CD8-positive, alpha-beta memory T cell (primary cell): ENCODE measurements at regions not wholly inside any gene's neighbourhood (a gene's known extent, or its start where the extent isn't known, plus 50 kb on each side); places are given as distances from the start of the nearest gene placed in this dataset.

ENCODE experiments used
- CTCF ChIA-PET: fragments of 350-600 bp; sonication (Branson Sonifier 250); formaldehyde crosslinking; loops from one replicate; lab custom pipeline; 2021; ENCODE audit warnings: antibody characterized with exemption; lab: Charles Lee
- POLR2A ChIA-PET: fragments of 350-600 bp; sonication (Branson Sonifier 250); formaldehyde crosslinking; loops from one replicate; lab custom pipeline; 2021; ENCODE audit warnings: antibody characterized with exemption; lab: Charles Lee
- DNase-seq, 5 donors: peaks; one replicate each; pipeline versions ENCODE4 v3.0.0 to v3.0.0-alpha.2; 2020 to 2022; ENCODE audit warnings: mixed read lengths in 1 of 5
- H3K27ac ChIP-seq: one replicate; pipeline ENCODE4 v1.7.0; 2013; ENCODE audit warnings: low read depth, mild to moderate bottlenecking, low read length, moderate library complexity
- H3K27me3 ChIP-seq: 2 replicates; pipeline ENCODE4 v1.7.0; 2013; ENCODE audit warnings: low read length, mild to moderate bottlenecking; ENCODE audit not compliant: insufficient read depth, poor library complexity, severe bottlenecking
- H3K36me3 ChIP-seq: 2 replicates; pipeline ENCODE4 v1.7.0; 2013; ENCODE audit warnings: mild to moderate bottlenecking, low read length, moderate library complexity; ENCODE audit not compliant: insufficient read depth
- H3K4me1 ChIP-seq: 2 replicates; pipeline ENCODE4 v1.7.0; 2013; ENCODE audit warnings: mild to moderate bottlenecking, low read length, moderate library complexity; ENCODE audit not compliant: insufficient read depth
- H3K4me3 ChIP-seq: 2 replicates; pipeline ENCODE4 v1.7.0; 2013; ENCODE audit warnings: mild to moderate bottlenecking, low read length
- H3K9me3 ChIP-seq: 2 replicates; pipeline ENCODE4 v1.7.0; 2013; ENCODE audit warnings: mild to moderate bottlenecking, low read length
- H3K27ac Mint-ChIP-seq, 8 donors: one replicate each; pipeline ENCODE4 v1.8.0; 2020 to 2021; ENCODE audit warnings: mixed read lengths in 8 of 8, mild to moderate bottlenecking in 6 of 8, inconsistent platforms in 3 of 8, moderate library complexity in 3 of 8
- H3K27me3 Mint-ChIP-seq, 2 donors: one replicate each; pipeline ENCODE4 v1.8.0; 2020 to 2021; ENCODE audit warnings: mixed read lengths in 2 of 2, mild to moderate bottlenecking in 1 of 2, moderate library complexity in 1 of 2
- H3K36me3 Mint-ChIP-seq, 3 donors: one replicate each; pipeline ENCODE4 v1.8.0; 2020 to 2021; ENCODE audit warnings: mixed read lengths in 3 of 3, inconsistent platforms in 1 of 3, mild to moderate bottlenecking in 1 of 3
- H3K4me1 Mint-ChIP-seq, 3 donors: one replicate each; pipeline ENCODE4 v1.8.0; 2020 to 2021; ENCODE audit warnings: mixed read lengths in 3 of 3, inconsistent platforms in 1 of 3, mild to moderate bottlenecking in 1 of 3
- H3K4me3 Mint-ChIP-seq, 7 donors: one replicate each; pipeline ENCODE4 v1.8.0; 2020 to 2021; ENCODE audit warnings: mixed read lengths in 7 of 7, mild to moderate bottlenecking in 6 of 7, moderate library complexity in 4 of 7, inconsistent platforms in 2 of 7
- H3K9me3 Mint-ChIP-seq, 5 donors: one replicate each; pipeline ENCODE4 v1.8.0; 2020 to 2022; ENCODE audit warnings: mixed read lengths in 5 of 5, mild to moderate bottlenecking in 3 of 5, moderate library complexity in 2 of 5, inconsistent platforms in 1 of 5

DNA sequence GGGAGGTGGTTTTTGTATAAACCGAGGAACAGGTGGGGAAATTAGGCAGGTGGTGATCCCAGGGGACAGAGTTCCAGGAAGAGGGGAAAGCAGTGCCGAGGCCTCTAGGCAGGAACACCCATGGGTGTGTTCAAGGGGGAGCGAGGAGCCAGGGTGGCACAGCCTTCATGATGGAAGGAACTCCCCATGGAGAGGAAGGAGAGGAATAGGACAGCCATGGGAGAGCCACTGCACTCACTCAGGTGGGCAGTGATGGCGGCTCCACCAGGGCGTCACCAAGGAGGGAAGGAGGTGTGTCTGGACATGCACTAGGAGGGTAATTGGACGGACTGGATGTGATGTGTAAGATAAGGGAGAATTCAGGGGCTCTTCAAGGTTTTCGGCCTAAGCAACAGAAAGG, 98.2 kb downstream of the THBS2 start:
- no peak overlapping the region for H3K4me3 ChIP-seq
- no peaks in the 10 kb centered on the region for H3K36me3 ChIP-seq
- no peak overlapping the region for H3K27ac ChIP-seq
- ChIA-PET POLR2A (no interaction called here), CTCF (no interaction called here)
- no peaks in the 10 kb centered on the region for H3K36me3 Mint-ChIP-seq
- H3K27ac Mint-ChIP-seq = no peak overlapping the region
- no peaks in the 10 kb centered on the region for H3K4me1 Mint-ChIP-seq
- peaks cover 14 to 15% of the 10 kb centered on the region in 2 donors for H3K27me3 Mint-ChIP-seq
- no peaks in the 10 kb centered on the region for H3K27me3 ChIP-seq
- H3K9me3 ChIP-seq = no peaks in the 10 kb centered on the region
- H3K4me3 Mint-ChIP-seq = no peak overlapping the region
- peaks cover 0 to 7% (median 6%) of the 10 kb centered on the region in 5 donors for H3K9me3 Mint-ChIP-seq
- DNase-seq = no peak
- H3K4me1 ChIP-seq = no peaks in the 10 kb centered on the region

- Mint-ChIP-seq H3K4me3 (no peak overlapping the region), H3K27ac (no peak overlapping the region), H3K36me3 (no peaks in the 10 kb centered on the region), H3K4me1 (no peaks in the 10 kb centered on the region), H3K27me3 (peaks cover 14 to 15% of the 10 kb centered on the region in 2 donors), H3K9me3 (peaks cover 6 to 19% (median 12%) of the 10 kb centered on the region in 5 donors)
- Histone ChIP-seq H3K4me1 (no peaks in the 10 kb centered on the region), H3K9me3 (no peaks in the 10 kb centered on the region), H3K27ac (no peak overlapping the region), H3K27me3 (no peaks in the 10 kb centered on the region), H3K4me3 (no peak overlapping the region), H3K36me3 (no peaks in the 10 kb centered on the region)
- POLR2A ChIA-PET = no interaction called here
- DNase-seq = no peak
- CTCF ChIA-PET = no interaction called here
Measured at GRCh38 chr6:169153401-169153800, 100.2 kb downstream of the THBS2 start.

DNA sequence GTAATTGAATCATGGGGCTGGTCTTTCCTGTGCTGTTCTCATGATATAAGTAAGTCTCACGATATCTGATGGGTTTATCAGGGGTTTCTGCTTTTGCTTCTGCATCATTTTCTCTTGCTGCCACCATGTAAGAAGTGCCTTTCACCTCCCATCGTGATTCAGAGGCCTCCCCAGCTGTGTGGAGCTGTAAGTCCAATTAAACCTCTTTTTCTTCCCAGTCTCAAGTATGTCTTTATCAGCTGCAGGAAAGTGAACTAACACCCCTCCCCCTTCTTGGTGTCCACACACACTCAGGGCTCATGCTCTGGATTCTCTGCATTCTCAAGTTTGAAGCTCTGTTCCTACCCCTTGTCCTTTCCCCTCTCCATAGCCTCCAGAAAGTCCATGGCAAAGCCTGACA, 107.1 kb downstream of the THBS2 start:
- no peaks in the 10 kb centered on the region for H3K36me3 Mint-ChIP-seq
- peaks cover 6 to 19% (median 15%) of the 10 kb centered on the region in 5 donors for H3K9me3 Mint-ChIP-seq
- Histone ChIP-seq H3K4me1 (no peaks in the 10 kb centered on the region), H3K9me3 (no peaks in the 10 kb centered on the region), H3K4me3 (no peak overlapping the region), H3K36me3 (no peaks in the 10 kb centered on the region), H3K27ac (no peak overlapping the region), H3K27me3 (no peaks in the 10 kb centered on the region)
- H3K27ac Mint-ChIP-seq = peak overlapping the region in 1 of 8 donors; percentile 7
- no peak overlapping the region for H3K4me3 Mint-ChIP-seq
- H3K27me3 Mint-ChIP-seq = peaks cover 8 to 11% of the 10 kb centered on the region in 2 donors
- CTCF ChIA-PET = no interaction called here
- H3K4me1 Mint-ChIP-seq = peaks cover 0 to 6% (median 0%) of the 10 kb centered on the region in 3 donors
- POLR2A ChIA-PET = no interaction called here
- no peak for DNase-seq

DNA sequence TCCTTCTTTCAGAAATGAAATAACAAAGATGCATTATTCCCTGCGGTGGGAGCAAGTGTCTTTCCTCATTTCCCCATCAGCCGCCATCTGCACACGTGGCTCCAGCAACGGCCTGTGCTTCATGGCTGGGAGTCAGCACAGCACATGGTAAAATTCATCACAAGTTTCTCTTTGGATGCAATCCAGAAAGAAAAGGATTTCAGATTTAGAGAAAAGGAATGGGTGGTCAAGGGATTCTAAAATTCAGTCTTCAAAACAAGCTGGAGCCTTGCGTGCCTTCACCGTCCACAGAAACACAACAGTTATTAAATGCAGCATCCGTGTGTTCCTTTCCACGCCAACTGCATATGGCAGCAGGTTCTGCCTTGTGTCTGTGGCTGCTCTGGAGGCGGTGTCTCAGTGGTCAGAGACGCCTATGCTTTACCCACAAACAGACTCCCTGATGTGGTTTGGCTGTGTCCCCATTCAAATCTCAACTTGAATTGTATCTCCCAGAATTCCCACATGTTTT, 107.6 kb downstream of the THBS2 start:
- DNase-seq = no peak
- ChIA-PET CTCF (no interaction called here), POLR2A (no interaction called here)
- no peaks in the 10 kb centered on the region for H3K36me3 ChIP-seq
- H3K27ac ChIP-seq = no peak overlapping the region
- Mint-ChIP-seq H3K4me1 (peaks cover 0 to 6% (median 0%) of the 10 kb centered on the region in 3 donors), H3K4me3 (no peak overlapping the region), H3K27ac (no peak overlapping the region), H3K36me3 (no peaks in the 10 kb centered on the region), H3K27me3 (peaks cover 5 to 11% of the 10 kb centered on the region in 2 donors), H3K9me3 (peaks cover 6 to 16% (median 12%) of the 10 kb centered on the region in 5 donors)
- no peaks in the 10 kb centered on the region for H3K9me3 ChIP-seq
- no peak overlapping the region for H3K4me3 ChIP-seq
- H3K4me1 ChIP-seq = no peaks in the 10 kb centered on the region
- H3K27me3 ChIP-seq = no peaks in the 10 kb centered on the region

- no peak for DNase-seq
- H3K9me3 ChIP-seq = no peaks in the 10 kb centered on the region
- Mint-ChIP-seq H3K36me3 (no peaks in the 10 kb centered on the region), H3K27ac (no peak overlapping the region), H3K4me3 (no peak overlapping the region), H3K27me3 (peaks cover 5 to 11% of the 10 kb centered on the region in 2 donors), H3K9me3 (peaks cover 5 to 12% (median 11%) of the 10 kb centered on the region in 5 donors), H3K4me1 (peaks cover 0 to 6% (median 0%) of the 10 kb centered on the region in 3 donors)
- H3K36me3 ChIP-seq = no peaks in the 10 kb centered on the region
- CTCF ChIA-PET = no interaction called here
- H3K4me3 ChIP-seq = no peak overlapping the region
- no peaks in the 10 kb centered on the region for H3K27me3 ChIP-seq
- H3K4me1 ChIP-seq = no peaks in the 10 kb centered on the region
- POLR2A ChIA-PET = no interaction called here
- no peak overlapping the region for H3K27ac ChIP-seq
Measured at GRCh38 chr6:169145496-169145895, 108.2 kb downstream of the THBS2 start.

GRCh38 chr6:169144356-169144755, 109.3 kb downstream of the THBS2 start:
- Histone ChIP-seq H3K4me1 (no peaks in the 10 kb centered on the region), H3K36me3 (no peaks in the 10 kb centered on the region), H3K4me3 (no peak overlapping the region), H3K27ac (no peak overlapping the region), H3K9me3 (no peaks in the 10 kb centered on the region), H3K27me3 (no peaks in the 10 kb centered on the region)
- CTCF ChIA-PET = no interaction called here
- H3K4me3 Mint-ChIP-seq = no peak overlapping the region
- peaks cover 6 to 11% of the 10 kb centered on the region in 2 donors for H3K27me3 Mint-ChIP-seq
- POLR2A ChIA-PET = no interaction called here
- no peaks in the 10 kb centered on the region for H3K36me3 Mint-ChIP-seq
- DNase-seq = no peak
- peaks cover 0 to 6% (median 0%) of the 10 kb centered on the region in 3 donors for H3K4me1 Mint-ChIP-seq
- no peak overlapping the region for H3K27ac Mint-ChIP-seq
- H3K9me3 Mint-ChIP-seq = peaks cover 0 to 6% (median 1%) of the 10 kb centered on the region in 5 donors

DNA sequence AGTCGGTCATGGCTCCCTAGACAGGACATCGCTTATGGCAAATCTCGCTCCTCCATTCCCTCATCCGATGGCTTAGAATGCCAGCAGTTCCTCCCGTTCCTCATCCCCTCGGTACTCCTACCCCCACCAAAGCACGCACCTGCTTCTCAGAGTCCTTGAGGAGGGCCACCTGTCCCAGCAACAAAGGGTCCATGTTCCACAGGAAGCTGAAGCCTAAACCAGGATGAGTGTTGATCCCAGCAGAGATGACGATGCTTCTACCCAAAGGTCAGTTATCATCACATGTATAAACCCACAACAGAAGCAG, 111.2 kb downstream of the THBS2 start:
- Histone ChIP-seq H3K9me3 (no peaks in the 10 kb centered on the region), H3K4me3 (no peak overlapping the region), H3K4me1 (no peaks in the 10 kb centered on the region), H3K27me3 (no peaks in the 10 kb centered on the region), H3K36me3 (no peaks in the 10 kb centered on the region), H3K27ac (no peak overlapping the region)
- Mint-ChIP-seq H3K36me3 (no peaks in the 10 kb centered on the region), H3K4me3 (no peak overlapping the region), H3K4me1 (peaks cover 0 to 6% (median 0%) of the 10 kb centered on the region in 3 donors), H3K27ac (peak overlapping the region in 1 of 8 donors; percentile 43), H3K9me3 (peaks cover 0 to 6% (median 0%) of the 10 kb centered on the region in 5 donors), H3K27me3 (peaks cover 6 to 11% of the 10 kb centered on the region in 2 donors)
- POLR2A ChIA-PET = no interaction called here
- DNase-seq = no peak
- CTCF ChIA-PET = no interaction called here

DNA sequence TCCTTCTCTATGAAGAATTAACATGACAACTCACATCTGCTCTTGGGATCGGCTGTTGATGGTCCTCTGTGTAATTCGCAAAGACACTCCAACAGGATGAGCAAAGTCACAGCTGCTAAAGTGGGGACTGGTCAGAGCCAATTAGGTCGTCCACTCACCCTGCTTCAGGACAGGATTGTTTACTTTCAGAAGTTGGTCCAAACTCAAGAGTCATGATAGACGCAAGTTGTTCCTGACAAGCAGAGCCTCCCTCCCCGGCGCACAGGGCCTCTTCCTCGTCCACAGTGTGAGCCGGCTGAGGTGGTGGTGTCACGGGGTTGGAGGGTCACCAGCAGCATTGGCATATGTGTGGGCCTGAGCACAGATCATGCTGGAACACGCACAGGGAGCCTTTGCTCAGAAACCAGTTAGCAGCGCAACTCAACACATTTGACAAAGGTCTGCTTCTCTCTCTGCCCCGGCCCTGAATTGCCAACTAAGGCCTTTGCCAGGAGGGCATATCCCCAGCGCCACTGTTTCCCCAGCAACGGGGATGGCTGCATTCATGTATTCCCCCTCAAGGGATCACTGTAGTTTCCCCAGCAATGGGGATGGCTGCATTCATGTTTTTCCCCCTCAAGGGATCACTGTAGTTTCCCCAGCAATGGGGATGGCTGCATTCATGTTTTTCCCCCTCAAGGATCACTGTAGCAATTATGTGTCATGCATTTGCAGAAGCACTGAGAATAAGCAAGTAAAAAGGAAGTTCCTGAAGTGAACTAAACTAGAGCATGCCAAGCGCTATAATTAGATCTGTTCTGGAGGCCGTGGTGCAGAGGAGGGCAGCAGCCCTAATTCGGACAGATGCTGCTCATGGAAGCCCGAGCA, 111.7 kb downstream of the THBS2 start:
- Mint-ChIP-seq H3K9me3 (peaks cover 0 to 5% (median 0%) of the 10 kb centered on the region in 5 donors), H3K27me3 (peaks cover 6 to 11% of the 10 kb centered on the region in 2 donors), H3K4me3 (no peak overlapping the region), H3K4me1 (peaks cover 0 to 5% (median 0%) of the 10 kb centered on the region in 3 donors), H3K36me3 (no peaks in the 10 kb centered on the region), H3K27ac (no peak overlapping the region)
- Histone ChIP-seq H3K36me3 (no peaks in the 10 kb centered on the region), H3K27me3 (no peaks in the 10 kb centered on the region), H3K27ac (no peak overlapping the region), H3K4me1 (no peaks in the 10 kb centered on the region), H3K4me3 (no peak overlapping the region), H3K9me3 (no peaks in the 10 kb centered on the region)
- POLR2A ChIA-PET = no interaction called here
- CTCF ChIA-PET = no interaction called here
- no peak for DNase-seq
